ELR (cell line): ENCODE measurements at regions not wholly inside any gene's neighbourhood (a gene's known extent, or its start where the extent isn't known, plus 50 kb on each side); places are given as distances from the start of the nearest gene placed in this dataset.

Source experiments
- DNase-seq: peaks from one replicate; pipeline ENCODE4 v3.0.0-alpha.2; 2015; ENCODE audit warnings: low read depth

GRCh38 chr3:34011171-34012101, 213.0 kb downstream of the PDCD6IP start:
- DNase-seq = peak; percentile 28

- DNase-seq = peak; percentile 97
These were observed 213.7 kb downstream of the PDCD6IP start for GRCh38 chr3:34012102-34012461.

- no peak for DNase-seq
These were observed 215.6 kb downstream of the PDCD6IP start for GRCh38 chr3:34013818-34014570.

- DNase-seq = peak; percentile 18
These were observed 217.0 kb downstream of the PDCD6IP start for GRCh38 chr3:34015204-34016142.

- DNase-seq = no peak
These were observed 218.6 kb downstream of the PDCD6IP start for GRCh38 chr3:34016925-34017587.

GRCh38 chr3:34017757-34018156, 219.3 kb downstream of the PDCD6IP start:
- no peak for DNase-seq

GRCh38 chr3:34019158-34019557, 220.7 kb downstream of the PDCD6IP start:
- no peak for DNase-seq

- DNase-seq = no peak
These were observed 221.7 kb downstream of the PDCD6IP start for GRCh38 chr3:34020170-34020569.

- DNase-seq = no peak
These were observed 222.6 kb downstream of the PDCD6IP start for GRCh38 chr3:34020726-34021680.

- DNase-seq = no peak
These were observed 223.7 kb downstream of the PDCD6IP start for GRCh38 chr3:34022147-34022546.

- DNase-seq = no peak
These were observed 226.2 kb downstream of the PDCD6IP start for GRCh38 chr3:34024447-34025240.

- no peak for DNase-seq
These were observed 235.4 kb downstream of the PDCD6IP start for GRCh38 chr3:34033839-34034238.

GRCh38 chr3:34034840-34035239, 236.4 kb downstream of the PDCD6IP start:
- DNase-seq = no peak

GRCh38 chr3:34035775-34036174, 237.3 kb downstream of the PDCD6IP start:
- no peak for DNase-seq

- no peak for DNase-seq
These were observed 238.8 kb downstream of the PDCD6IP start for GRCh38 chr3:34037260-34037659.

- no peak for DNase-seq
These were observed 239.7 kb downstream of the PDCD6IP start for GRCh38 chr3:34038131-34038530.

GRCh38 chr3:34046154-34046553, 247.7 kb downstream of the PDCD6IP start:
- DNase-seq = no peak

GRCh38 chr3:34053626-34054025, 255.2 kb downstream of the PDCD6IP start:
- DNase-seq = no peak

- DNase-seq = no peak
These were observed 257.9 kb downstream of the PDCD6IP start for GRCh38 chr3:34056181-34056910.
